ENCODE measurements at regions not wholly inside any gene's neighbourhood (a gene's known extent, or its start where the extent isn't known, plus 50 kb on each side); places are given as distances from the start of the nearest gene placed in this dataset.

GRCh38 chr13:105871326-105871725, 664.1 kb downstream of the EFNB2 start:
- Histone ChIP-seq H3K36me3 (ENCODE audit: insufficient read depth, low read length) (no peaks in the 10 kb centered on the region), H3K4me3 (ENCODE audit: low read depth, low read length, poor library complexity, severe bottlenecking) (no peak overlapping the region), H3K27me3 (ENCODE audit: insufficient read depth, low read length) (no peaks in the 10 kb centered on the region), H3K79me2 (ENCODE audit: insufficient read depth, low read length) (no peaks in the 10 kb centered on the region), H3K4me1 (ENCODE audit: insufficient read depth, low read length, severe bottlenecking) (no peaks in the 10 kb centered on the region), H3K27ac (ENCODE audit: low read depth, low read length, poor library complexity, severe bottlenecking) (no peak overlapping the region), H2AFZ (ENCODE audit: low read length) (no peak overlapping the region), H3K9me2 (ENCODE audit: low read depth, low read length) (no peaks in the 10 kb centered on the region), H3F3A (ENCODE audit: insufficient read depth, low read length) (no peaks in the 10 kb centered on the region), H3K4me2 (ENCODE audit: low read length) (no peak overlapping the region), H3K9ac (ENCODE audit: low read length) (no peak overlapping the region), H4K20me1 (ENCODE audit: insufficient read depth, low read length) (no peaks in the 10 kb centered on the region), H3K9me3 (ENCODE audit: low read length) (no peaks in the 10 kb centered on the region)
- no peak for TF ChIP-seq CTCF (IDR thresholded peaks at IDR 0.05; ENCODE audit: low read length)
- TF ChIP-seq EZH2 (IDR thresholded peaks at IDR 0.05; ENCODE audit: borderline replicate concordance, low read length): no peak

GRCh38 chr13:105863300-105863920, 672.1 kb downstream of the EFNB2 start:
- H3K27ac ChIP-seq (ENCODE audit: low read depth, low read length, poor library complexity, severe bottlenecking): no peak overlapping the region
- H3K9ac ChIP-seq (ENCODE audit: low read length): no peak overlapping the region
- H3K27me3 ChIP-seq (ENCODE audit: insufficient read depth, low read length): no peaks in the 10 kb centered on the region
- H3K79me2 ChIP-seq (ENCODE audit: insufficient read depth, low read length): no peaks in the 10 kb centered on the region
- no peaks in the 10 kb centered on the region for H3K9me3 ChIP-seq (ENCODE audit: low read length)
- no peaks in the 10 kb centered on the region for H3K4me1 ChIP-seq (ENCODE audit: insufficient read depth, low read length, severe bottlenecking)
- H3K36me3 ChIP-seq (ENCODE audit: insufficient read depth, low read length): no peaks in the 10 kb centered on the region
- H3K9me2 ChIP-seq (ENCODE audit: low read depth, low read length): no peaks in the 10 kb centered on the region
- no peak overlapping the region for H3K4me3 ChIP-seq (ENCODE audit: low read depth, low read length, poor library complexity, severe bottlenecking)
- H2AFZ ChIP-seq (ENCODE audit: low read length): no peak overlapping the region
- H3F3A ChIP-seq (ENCODE audit: insufficient read depth, low read length): no peaks in the 10 kb centered on the region
- H4K20me1 ChIP-seq (ENCODE audit: insufficient read depth, low read length): no peaks in the 10 kb centered on the region
- no peak overlapping the region for H3K4me2 ChIP-seq (ENCODE audit: low read length)
- no peak for TF ChIP-seq CTCF (IDR thresholded peaks at IDR 0.05; ENCODE audit: low read length)
- TF ChIP-seq EZH2 (IDR thresholded peaks at IDR 0.05; ENCODE audit: borderline replicate concordance, low read length): no peak

GRCh38 chr13:105848494-105848893, 687.0 kb downstream of the EFNB2 start:
- no peaks in the 10 kb centered on the region for H3K9me2 ChIP-seq (ENCODE audit: low read depth, low read length)
- no peaks in the 10 kb centered on the region for H3K36me3 ChIP-seq (ENCODE audit: insufficient read depth, low read length)
- no peaks in the 10 kb centered on the region for H3K9me3 ChIP-seq (ENCODE audit: low read length)
- H3K27ac ChIP-seq (ENCODE audit: low read depth, low read length, poor library complexity, severe bottlenecking): no peak overlapping the region
- no peaks in the 10 kb centered on the region for H3F3A ChIP-seq (ENCODE audit: insufficient read depth, low read length)
- no peak for TF ChIP-seq CTCF (IDR thresholded peaks at IDR 0.05; ENCODE audit: low read length)
- TF ChIP-seq EZH2 (IDR thresholded peaks at IDR 0.05; ENCODE audit: borderline replicate concordance, low read length): no peak
- H3K27me3 ChIP-seq (ENCODE audit: insufficient read depth, low read length): no peaks in the 10 kb centered on the region
- H3K4me2 ChIP-seq (ENCODE audit: low read length): no peak overlapping the region
- no peaks in the 10 kb centered on the region for H3K79me2 ChIP-seq (ENCODE audit: insufficient read depth, low read length)
- no peaks in the 10 kb centered on the region for H4K20me1 ChIP-seq (ENCODE audit: insufficient read depth, low read length)
- no peak overlapping the region for H3K9ac ChIP-seq (ENCODE audit: low read length)
- no peak overlapping the region for H2AFZ ChIP-seq (ENCODE audit: low read length)
- no peaks in the 10 kb centered on the region for H3K4me1 ChIP-seq (ENCODE audit: insufficient read depth, low read length, severe bottlenecking)
- no peak overlapping the region for H3K4me3 ChIP-seq (ENCODE audit: low read depth, low read length, poor library complexity, severe bottlenecking)
